Naive thymus-derived CD4-positive, alpha-beta T cell (primary cell): ENCODE measurements at regions not wholly inside any gene's neighbourhood (a gene's known extent, or its start where the extent isn't known, plus 50 kb on each side); places are given as distances from the start of the nearest gene placed in this dataset.

Experiments used
- ATAC-seq: fragments of 150-1000 bp; cut with Tn5 transposase; 2 replicates; pipeline ENCODE4 v1.10.0; 2021; ENCODE audit warnings: mild to moderate bottlenecking, moderate library complexity
- CTCF ChIA-PET: fragments of 350-600 bp; sonication (Branson Sonifier 250); formaldehyde crosslinking; loops from one replicate; lab custom pipeline; 2021; ENCODE audit warnings: antibody characterized with exemption; lab: Charles Lee
- POLR2A ChIA-PET: fragments of 350-600 bp; sonication (Branson Sonifier 250); formaldehyde crosslinking; loops from one replicate; lab custom pipeline; 2021; ENCODE audit warnings: antibody characterized with exemption, inconsistent platforms; lab: Charles Lee
- DNase-seq, 9 donors: peaks; one replicate each; pipeline versions ENCODE4 v3.0.0 to v3.0.0-alpha.2; 2020 to 2022; ENCODE audit warnings: mixed read lengths in 1 of 9
- H3K27ac ChIP-seq: one replicate; pipeline ENCODE4 v1.7.0; 2013; ENCODE audit warnings: mild to moderate bottlenecking, low read depth, low read length, moderate library complexity
- H3K27me3 ChIP-seq, 2 donors: one replicate each; pipeline ENCODE4 v1.7.0; 2013; ENCODE audit warnings: low read length in 2 of 2, mild to moderate bottlenecking in 2 of 2, moderate library complexity in 2 of 2; ENCODE audit not compliant: control insufficient read depth in 2 of 2, insufficient read depth in 2 of 2
- H3K36me3 ChIP-seq, 3 experiments: 1 replicate in 2 of 3; 2 replicates in 1 of 3; pipeline ENCODE4 v1.7.0; 2013; ENCODE audit warnings: low read length in 3 of 3, mild to moderate bottlenecking in 3 of 3, moderate library complexity in 1 of 3; ENCODE audit not compliant: insufficient read depth in 3 of 3, control insufficient read depth in 2 of 3
- H3K4me1 ChIP-seq, 2 donors: one replicate each; pipeline ENCODE4 v1.7.0; 2013; ENCODE audit warnings: low read length in 2 of 2, mild to moderate bottlenecking in 2 of 2, moderate library complexity in 1 of 2; ENCODE audit not compliant: control insufficient read depth in 2 of 2, insufficient read depth in 2 of 2
- H3K4me3 ChIP-seq: 2 replicates; pipeline ENCODE4 v1.7.0; 2013; ENCODE audit warnings: mild to moderate bottlenecking, low read length
- H3K9me3 ChIP-seq, 3 experiments: 1 replicate in 2 of 3; 2 replicates in 1 of 3; pipeline ENCODE4 v1.7.0; 2013; ENCODE audit warnings: low read length in 3 of 3; ENCODE audit not compliant: control insufficient read depth in 2 of 3
- H3K27ac Mint-ChIP-seq, 9 donors: one replicate each; pipeline ENCODE4 v1.8.0; 2020 to 2022; ENCODE audit warnings: mixed read lengths in 9 of 9, mild to moderate bottlenecking in 8 of 9, moderate library complexity in 5 of 9, inconsistent platforms in 2 of 9
- H3K27me3 Mint-ChIP-seq, 5 donors: one replicate each; pipeline ENCODE4 v1.8.0; 2021 to 2022; ENCODE audit warnings: mixed read lengths in 5 of 5, mild to moderate bottlenecking in 1 of 5
- H3K36me3 Mint-ChIP-seq, 5 donors: one replicate each; pipeline ENCODE4 v1.8.0; 2020 to 2022; ENCODE audit warnings: mixed read lengths in 5 of 5, mild to moderate bottlenecking in 3 of 5, inconsistent platforms in 1 of 5
- H3K4me1 Mint-ChIP-seq, 7 donors: one replicate each; pipeline ENCODE4 v1.8.0; 2020 to 2022; ENCODE audit warnings: mixed read lengths in 7 of 7, mild to moderate bottlenecking in 3 of 7, inconsistent platforms in 1 of 7
- H3K4me3 Mint-ChIP-seq, 10 donors: one replicate each; pipeline ENCODE4 v1.8.0; 2020 to 2022; ENCODE audit warnings: mild to moderate bottlenecking in 10 of 10, mixed read lengths in 10 of 10, moderate library complexity in 6 of 10, inconsistent platforms in 2 of 10
- H3K9me3 Mint-ChIP-seq, 11 donors: one replicate each; pipeline ENCODE4 v1.8.0; 2020 to 2022; ENCODE audit warnings: mixed read lengths in 11 of 11, mild to moderate bottlenecking in 4 of 11, inconsistent platforms in 1 of 11, moderate library complexity in 1 of 11
- intact Hi-C, 2 donors: fragments of 100-400 bp; cut with micrococcal nuclease; formaldehyde crosslinking; loops; one replicate each; pipeline ENCODE4 v1.15.1; 2023

DNA sequence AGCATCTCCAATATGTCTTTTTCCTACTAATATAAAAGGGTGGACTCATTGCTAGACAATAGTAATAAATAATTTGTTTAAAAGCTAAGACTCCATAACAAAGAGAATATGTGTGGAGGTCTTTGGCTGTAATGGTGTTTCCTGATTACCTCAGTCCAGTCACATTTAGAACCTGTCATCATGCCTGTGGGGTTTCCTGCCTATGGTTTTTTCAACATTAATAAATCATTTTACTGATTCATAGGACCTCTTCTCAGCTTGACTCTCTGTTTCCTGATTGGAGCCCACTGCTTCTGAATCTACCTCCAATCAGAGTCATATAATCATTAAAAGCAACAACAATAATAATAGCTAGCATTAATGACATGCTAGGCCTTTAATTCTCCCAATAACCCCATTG lies 52.4 kb upstream of the GNAI1 start:
- Mint-ChIP-seq H3K4me3 (no peak overlapping the region), H3K27me3 (no peaks in the 10 kb centered on the region), H3K36me3 (no peaks in the 10 kb centered on the region), H3K4me1 (peaks cover 8 to 12% (median 10%) of the 10 kb centered on the region in 7 donors), H3K9me3 (peaks cover 0 to 2% (median 0%) of the 10 kb centered on the region in 11 donors), H3K27ac (no peak overlapping the region)
- Histone ChIP-seq H3K9me3 (no peaks in the 10 kb centered on the region), H3K27me3 (no peaks in the 10 kb centered on the region), H3K27ac (no peak overlapping the region), H3K36me3 (no peaks in the 10 kb centered on the region), H3K4me3 (no peak overlapping the region), H3K4me1 (no peaks in the 10 kb centered on the region)
- intact Hi-C loops: no loop called here
- ChIA-PET CTCF (interaction anchor here (1.2 kb wide), 1 partner anchor 11 kb away, joined by 3 read pairs; no protein-coding TSS in a partner anchor), POLR2A (interaction anchor here (0.7 kb wide), 1 partner anchor 442 kb away, joined by 3 read pairs; no protein-coding TSS in a partner anchor)
- DNase-seq (no peak), ATAC-seq (no peak)

DNA sequence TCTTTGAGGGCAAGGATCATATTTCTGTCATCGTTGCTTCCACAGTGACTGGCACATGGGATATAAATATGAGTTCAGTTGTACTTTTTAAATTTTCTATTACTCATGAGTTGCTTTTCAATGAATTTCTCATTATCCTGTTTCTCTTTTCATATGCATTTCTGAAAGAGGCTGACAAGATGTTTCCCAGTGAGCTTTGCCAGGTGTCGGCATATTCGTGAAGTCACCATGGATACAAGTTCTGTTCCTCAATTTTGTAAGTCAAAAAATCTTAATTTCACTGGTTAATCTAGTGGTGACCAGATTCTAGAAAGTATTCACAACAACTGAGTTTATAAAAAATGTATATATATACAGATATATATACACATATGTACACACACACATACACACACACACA lies 55.7 kb upstream of the GNAI1 start:
- ATAC-seq (no peak), DNase-seq (no peak)
- H3K4me1 Mint-ChIP-seq: peaks cover 8 to 12% (median 10%) of the 10 kb centered on the region in 7 donors
- intact Hi-C loops: no loop called here
- no peak overlapping the region for H3K27ac Mint-ChIP-seq
- no peaks in the 10 kb centered on the region for H3K27me3 Mint-ChIP-seq
- ChIA-PET CTCF (no interaction called here), POLR2A (no interaction called here)
- H3K4me3 ChIP-seq: no peak overlapping the region
- H3K9me3 ChIP-seq: no peaks in the 10 kb centered on the region
- no peaks in the 10 kb centered on the region for H3K4me1 ChIP-seq
- no peaks in the 10 kb centered on the region for H3K27me3 ChIP-seq
- H3K9me3 Mint-ChIP-seq: peaks cover 0 to 2% (median 0%) of the 10 kb centered on the region in 11 donors
- H3K4me3 Mint-ChIP-seq: peak overlapping the region in 6 of 10 donors; percentile 73 to 90 (median 78)
- no peaks in the 10 kb centered on the region for H3K36me3 ChIP-seq
- H3K36me3 Mint-ChIP-seq: no peaks in the 10 kb centered on the region
- H3K27ac ChIP-seq: no peak overlapping the region

DNA sequence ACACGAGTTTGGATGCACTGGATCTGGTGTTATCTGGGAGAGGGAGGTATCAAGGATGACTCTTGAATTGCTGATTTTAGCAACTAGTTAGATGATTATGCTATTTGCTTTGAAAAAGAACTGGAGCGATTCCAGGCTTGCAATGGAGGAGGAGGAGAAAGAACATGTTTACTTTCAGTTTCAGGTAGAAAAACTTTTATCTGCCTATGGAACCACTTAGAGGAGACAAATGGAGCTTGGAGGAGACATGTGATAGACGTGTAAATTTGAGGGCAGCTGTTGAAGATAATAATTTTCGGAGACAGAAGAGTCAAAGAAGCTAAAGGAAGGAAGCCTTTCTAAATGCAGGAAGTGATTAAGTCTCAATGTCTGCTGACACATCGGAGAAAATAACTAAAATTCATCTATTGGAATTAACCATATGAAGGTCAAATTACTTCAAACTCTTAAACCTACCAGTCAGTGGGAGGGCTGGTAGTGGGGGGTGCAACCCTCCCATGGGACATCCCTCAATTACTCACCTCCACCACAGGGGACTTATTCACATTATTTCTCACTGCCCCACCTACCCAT lies 56.4 kb upstream of the GNAI1 start:
- H3K9me3 ChIP-seq: no peaks in the 10 kb centered on the region
- ATAC-seq: no peak
- H3K36me3 ChIP-seq: no peaks in the 10 kb centered on the region
- Mint-ChIP-seq H3K36me3 (no peaks in the 10 kb centered on the region), H3K9me3 (peaks cover 0 to 2% (median 0%) of the 10 kb centered on the region in 11 donors), H3K4me3 (peak overlapping the region; percentile 73 to 91 (median 78)), H3K4me1 (peaks cover 8 to 12% (median 10%) of the 10 kb centered on the region in 7 donors), H3K27me3 (no peaks in the 10 kb centered on the region), H3K27ac (peak overlapping the region in 8 of 9 donors; percentile 0 to 83 (median 52))
- CTCF ChIA-PET: interaction anchor here (1.1 kb wide), 1 partner anchor 56 kb away, joined by 3 read pairs; no protein-coding TSS in a partner anchor
- peak in 2 of 9 donors; percentile 3 to 4 for DNase-seq
- intact Hi-C loops: no loop called here
- H3K27ac ChIP-seq: no peak overlapping the region
- no peaks in the 10 kb centered on the region for H3K27me3 ChIP-seq
- POLR2A ChIA-PET: no interaction called here
- peak overlapping the region; percentile 25 for H3K4me3 ChIP-seq
- H3K4me1 ChIP-seq: no peaks in the 10 kb centered on the region

DNA sequence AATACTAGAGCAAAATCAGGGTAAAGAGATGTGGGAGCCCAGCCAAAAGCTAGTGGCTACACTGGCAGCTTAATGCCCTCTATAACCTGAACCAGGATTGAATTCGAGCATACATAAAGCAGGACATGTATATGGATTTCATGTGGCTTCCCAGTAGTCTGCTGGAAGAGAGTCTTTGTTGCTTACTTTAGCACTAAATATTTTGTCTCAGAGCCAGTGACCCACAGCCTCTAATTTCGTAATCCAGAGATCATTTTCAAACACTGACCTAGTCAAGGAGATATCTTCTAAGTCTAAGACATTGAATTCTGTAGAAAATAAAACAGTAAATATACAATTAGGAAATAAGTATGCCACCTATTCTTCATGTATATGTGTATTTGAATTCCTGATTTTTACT lies 64.2 kb upstream of the GNAI1 start:
- H3K27ac Mint-ChIP-seq: no peak overlapping the region
- no peaks in the 10 kb centered on the region for H3K4me1 Mint-ChIP-seq
- intact Hi-C loops: no loop called here
- H3K36me3 Mint-ChIP-seq: peaks cover 0 to 8% (median 0%) of the 10 kb centered on the region in 5 donors
- ATAC-seq (no peak), DNase-seq (no peak)
- H3K9me3 ChIP-seq: no peaks in the 10 kb centered on the region
- no peak overlapping the region for H3K4me3 ChIP-seq
- no peaks in the 10 kb centered on the region for H3K36me3 ChIP-seq
- H3K27ac ChIP-seq: no peak overlapping the region
- POLR2A ChIA-PET: no interaction called here
- peaks cover 0 to 17% (median 6%) of the 10 kb centered on the region in 11 donors for H3K9me3 Mint-ChIP-seq
- H3K4me1 ChIP-seq: no peaks in the 10 kb centered on the region
- H3K4me3 Mint-ChIP-seq: no peak overlapping the region
- H3K27me3 Mint-ChIP-seq: peaks cover 0 to 2% (median 0%) of the 10 kb centered on the region in 5 donors
- CTCF ChIA-PET: no interaction called here
- H3K27me3 ChIP-seq: no peaks in the 10 kb centered on the region

DNA sequence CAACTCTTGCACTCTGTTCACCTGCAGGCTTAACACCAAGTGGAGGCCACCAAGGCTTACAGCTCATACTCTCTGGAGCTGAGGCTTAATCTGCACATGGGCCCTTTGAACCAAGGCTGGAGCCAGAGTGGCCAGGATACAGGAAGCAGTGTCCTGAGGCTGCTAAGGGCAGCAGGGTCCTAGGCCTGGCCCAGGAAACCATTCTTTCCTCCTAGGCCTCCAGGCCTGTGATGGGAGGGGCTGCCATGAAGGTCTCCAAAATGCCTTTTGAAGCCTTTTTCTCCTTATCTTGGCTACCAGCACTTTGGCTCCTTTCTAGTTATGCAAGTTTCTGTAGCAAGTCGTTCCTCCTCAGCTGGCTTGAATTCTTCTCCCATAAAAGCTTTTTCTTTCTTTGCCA lies 68.0 kb upstream of the GNAI1 start:
- H3K36me3 ChIP-seq: no peaks in the 10 kb centered on the region
- Mint-ChIP-seq H3K36me3 (peaks cover 0 to 8% (median 0%) of the 10 kb centered on the region in 5 donors), H3K27ac (no peak overlapping the region), H3K4me3 (no peak overlapping the region), H3K9me3 (peaks cover 0 to 20% (median 7%) of the 10 kb centered on the region in 11 donors), H3K4me1 (no peaks in the 10 kb centered on the region), H3K27me3 (no peaks in the 10 kb centered on the region)
- intact Hi-C loops: no loop called here
- no peaks in the 10 kb centered on the region for H3K4me1 ChIP-seq
- no peaks in the 10 kb centered on the region for H3K9me3 ChIP-seq
- no peaks in the 10 kb centered on the region for H3K27me3 ChIP-seq
- ChIA-PET POLR2A (no interaction called here), CTCF (no interaction called here)
- H3K27ac ChIP-seq: no peak overlapping the region
- H3K4me3 ChIP-seq: no peak overlapping the region
- ATAC-seq (no peak), DNase-seq (no peak)

DNA sequence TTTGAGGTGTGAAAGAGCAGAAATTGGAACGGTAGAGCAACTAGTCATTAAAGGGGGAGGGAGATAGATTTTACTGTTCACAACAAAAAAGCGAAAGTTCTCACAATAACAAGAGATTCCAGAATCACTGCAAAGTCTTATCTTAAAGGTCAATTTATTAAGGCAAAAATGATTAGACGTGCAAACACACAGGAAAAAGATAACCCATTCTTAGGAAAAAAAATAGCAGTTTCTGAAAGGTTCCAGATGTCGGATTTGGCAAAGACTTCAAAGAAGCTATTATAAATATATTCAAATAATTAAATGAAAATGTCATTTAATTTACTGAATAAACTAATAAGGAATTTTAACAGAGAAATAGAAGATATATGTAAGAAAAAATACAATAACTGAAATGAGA lies 70.8 kb upstream of the GNAI1 start:
- Mint-ChIP-seq H3K9me3 (peaks cover 0 to 20% (median 7%) of the 10 kb centered on the region in 11 donors), H3K27me3 (no peaks in the 10 kb centered on the region), H3K36me3 (peaks cover 0 to 8% (median 0%) of the 10 kb centered on the region in 5 donors), H3K4me3 (no peak overlapping the region), H3K27ac (no peak overlapping the region), H3K4me1 (no peaks in the 10 kb centered on the region)
- no peaks in the 10 kb centered on the region for H3K36me3 ChIP-seq
- H3K27me3 ChIP-seq: no peaks in the 10 kb centered on the region
- intact Hi-C loops: no loop called here
- no peak overlapping the region for H3K4me3 ChIP-seq
- no peaks in the 10 kb centered on the region for H3K9me3 ChIP-seq
- ChIA-PET POLR2A (no interaction called here), CTCF (no interaction called here)
- DNase-seq (no peak), ATAC-seq (no peak)
- no peaks in the 10 kb centered on the region for H3K4me1 ChIP-seq
- H3K27ac ChIP-seq: no peak overlapping the region
